GM23248 (cell line): ENCODE measurements at regions not wholly inside any gene's neighbourhood (a gene's known extent, or its start where the extent isn't known, plus 50 kb on each side); places are given as distances from the start of the nearest gene placed in this dataset.

ENCODE experiments used
- EZH2 ChIP-seq: fragments of 200-600 bp; sonication (generic); IDR thresholded peaks from 2 replicates; pipeline ENCODE4 v1.6.1; 2018; ENCODE audit warnings: antibody characterized with exemption, mild to moderate bottlenecking; ENCODE audit not compliant: insufficient read depth, poor library complexity, severe bottlenecking
- EZH2phosphoT487 ChIP-seq: fragments of 200-600 bp; sonication (generic); IDR thresholded peaks from 2 replicates; pipeline ENCODE4 v1.6.1; 2018; ENCODE audit warnings: antibody characterized with exemption, moderate library complexity, mild to moderate bottlenecking, low read depth; ENCODE audit not compliant: insufficient read depth

DNA sequence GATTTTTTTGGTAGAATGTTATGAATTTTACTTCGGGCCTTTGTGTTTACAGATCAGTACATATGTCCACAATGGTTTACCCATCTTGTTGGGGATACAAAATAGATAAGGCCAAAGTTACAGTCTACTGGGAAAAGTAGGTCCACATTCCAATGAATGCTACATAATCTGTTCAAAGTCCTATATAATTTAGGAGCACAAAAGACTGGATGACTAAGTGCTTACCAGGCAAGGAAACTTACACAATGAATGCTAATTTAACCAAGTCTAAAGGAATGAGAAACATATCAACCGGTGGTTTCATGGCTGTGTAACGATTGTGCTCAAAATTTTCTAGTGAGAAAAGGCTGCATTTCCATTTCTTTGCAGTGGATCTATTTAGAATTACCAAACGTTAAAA lies 97.4 kb upstream of the TRPM3 start:
- TF ChIP-seq EZH2 (no peak), EZH2phosphoT487 (no peak)
